IMR-90 (cell line): ENCODE measurements at regions not wholly inside any gene's neighbourhood (a gene's known extent, or its start where the extent isn't known, plus 50 kb on each side); places are given as distances from the start of the nearest gene placed in this dataset.
A peak's percentile ranks its signal among the peaks of the same experiment; 100 is the strongest.
"Not testable (repeated sequence)": the region's sequence is repeated elsewhere in the genome, so short reads cannot be mapped to it uniquely, and the experiment has no call there.

ENCODE experiments used
- ATAC-seq: fragments of 200-7000 bp; cut with Tn5 transposase; 2 replicates; pipeline ENCODE4 v1.9.1; 2020; ENCODE audit warnings: low read depth, mild to moderate bottlenecking, moderate library complexity
- BruUV-seq: library from RNA; stranded (reverse); fragments of 400-500 nt; replicated peaks from 2 replicates; lab custom pipeline; 2021; lab: Mats Ljungman, UMichigan
- CTCF ChIA-PET: fragments of 300-600 bp; formaldehyde crosslinking; extraction: SDS; loops from one replicate; lab custom pipeline; 2021; ENCODE audit warnings: antibody characterized with exemption; lab: Yijun Ruan, JAX
- POLR2A ChIA-PET: fragments of 300-600 bp; sonication (Branson Sonifier 250); formaldehyde crosslinking; loops from one replicate; lab custom pipeline; 2022; ENCODE audit warnings: antibody characterized with exemption; ENCODE audit not compliant: unreplicated experiment; lab: Charles Lee
- DNase-seq: peaks from one replicate; pipeline ENCODE4 v3.0.0; 2013
- H2AFZ ChIP-seq: replicated peaks from 2 replicates; pipeline ENCODE3; 2013; ENCODE audit warnings: low read length, mild to moderate bottlenecking; ENCODE audit not compliant: poor library complexity
- H2AK5ac ChIP-seq: 2 replicates; pipeline ENCODE4 v1.6.1; 2013; ENCODE audit warnings: low read depth, low read length, inconsistent platforms
- H2AK9ac ChIP-seq: replicated peaks from 2 replicates; pipeline ENCODE3; 2013; ENCODE audit warnings: mild to moderate bottlenecking, low read depth, low read length, moderate library complexity; ENCODE audit not compliant: poor library complexity
- H2BK120ac ChIP-seq: 2 replicates; pipeline ENCODE4 v1.6.1; 2013; ENCODE audit warnings: low read depth, low read length, inconsistent platforms
- H2BK15ac ChIP-seq: 3 replicates; pipeline ENCODE4 v1.6.1; 2013; ENCODE audit warnings: low read depth, low read length, inconsistent platforms
- H2BK20ac ChIP-seq: 2 replicates; pipeline ENCODE4 v1.6.1; 2013; ENCODE audit warnings: low read depth, mild to moderate bottlenecking, inconsistent platforms, low read length, moderate library complexity
- H2BK5ac ChIP-seq: 2 replicates; pipeline ENCODE4 v1.6.1; 2013; ENCODE audit warnings: mild to moderate bottlenecking, low read depth, low read length, inconsistent platforms; ENCODE audit not compliant: poor library complexity, severe bottlenecking
- H3K14ac ChIP-seq: replicated peaks from 2 replicates; pipeline ENCODE4 v1.6.1; 2013; ENCODE audit warnings: low read depth, low read length, inconsistent platforms
- H3K18ac ChIP-seq: 2 replicates; pipeline ENCODE4 v1.6.1; 2013; ENCODE audit warnings: low read depth, low read length, control low read depth
- H3K23ac ChIP-seq: 2 replicates; pipeline ENCODE4 v1.6.1; 2013; ENCODE audit warnings: low read depth, low read length, inconsistent platforms
- H3K27ac ChIP-seq: 2 replicates; pipeline ENCODE4 v1.5.1; 2013; ENCODE audit warnings: mild to moderate bottlenecking, control low read depth, low read length; ENCODE audit not compliant: insufficient read depth
- H3K27me3 ChIP-seq: 2 replicates; pipeline ENCODE4 v1.6.1; 2013; ENCODE audit warnings: low read length; ENCODE audit not compliant: control insufficient read depth, insufficient read depth
- H3K36me3 ChIP-seq: 2 replicates; pipeline ENCODE4 v1.6.1; 2013; ENCODE audit warnings: low read length, mixed read lengths; ENCODE audit not compliant: control insufficient read depth, insufficient read depth
- H3K4ac ChIP-seq: 2 replicates; pipeline ENCODE4 v1.6.1; 2013; ENCODE audit warnings: low read depth, low read length, inconsistent platforms
- H3K4me1 ChIP-seq: 2 replicates; pipeline ENCODE4 v1.6.1; 2013; ENCODE audit warnings: low read length, mixed read lengths; ENCODE audit not compliant: control insufficient read depth, insufficient read depth
- H3K4me2 ChIP-seq: 2 replicates; pipeline ENCODE4 v1.6.1; 2013; ENCODE audit warnings: low read depth, mild to moderate bottlenecking, control low read depth, low read length, moderate library complexity
- H3K4me3 ChIP-seq: 2 replicates; pipeline ENCODE4 v1.5.1; 2013; ENCODE audit warnings: low read depth, mild to moderate bottlenecking, control low read depth, low read length, moderate library complexity; ENCODE audit not compliant: insufficient read depth
- H3K56ac ChIP-seq: 2 replicates; pipeline ENCODE4 v1.6.1; 2013; ENCODE audit warnings: low read length, inconsistent platforms; ENCODE audit not compliant: insufficient read depth; ENCODE audit errors: extremely low read depth
- H3K79me1 ChIP-seq, 2 experiments: 2 replicates each; pipeline ENCODE4 v1.6.1; 2013; ENCODE audit warnings: low read length in 2 of 2, inconsistent platforms in 1 of 2, low read depth in 1 of 2
- H3K9ac ChIP-seq: 2 replicates; pipeline ENCODE4 v1.6.1; 2013; ENCODE audit warnings: low read depth, low read length, control low read depth
- H3K9me1 ChIP-seq: 2 replicates; pipeline ENCODE4 v1.6.1; 2013; ENCODE audit warnings: low read length, inconsistent platforms; ENCODE audit not compliant: insufficient read depth
- H3K9me3 ChIP-seq: 2 replicates; pipeline ENCODE4 v1.6.1; 2013; ENCODE audit warnings: low read length; ENCODE audit not compliant: control insufficient read depth, insufficient read depth
- H4K20me1 ChIP-seq: 2 replicates; pipeline ENCODE4 v1.6.1; 2013; ENCODE audit warnings: low read length, inconsistent platforms; ENCODE audit not compliant: insufficient read depth
- H4K5ac ChIP-seq: 2 replicates; pipeline ENCODE4 v1.6.1; 2013; ENCODE audit warnings: mild to moderate bottlenecking, low read depth, low read length, control low read depth
- H4K8ac ChIP-seq, 2 experiments: 2 replicates each; pipeline ENCODE4 v1.6.1; 2013; ENCODE audit warnings: low read depth in 2 of 2, low read length in 2 of 2, control low read depth in 1 of 2, inconsistent platforms in 1 of 2
- H4K91ac ChIP-seq: 2 replicates; pipeline ENCODE4 v1.6.1; 2013; ENCODE audit warnings: low read depth, low read length, inconsistent platforms; ENCODE audit not compliant: insufficient read depth
- CEBPB ChIP-seq: IDR thresholded peaks from 2 replicates; pipeline ENCODE4 v1.6.1; 2012; ENCODE audit warnings: low read depth, low read length, improper control_type of control experiment
- CHD1 ChIP-seq: IDR thresholded peaks from 2 replicates; pipeline ENCODE4 v1.6.1; 2012; ENCODE audit warnings: low read depth, low read length, improper control_type of control experiment
- FOS ChIP-seq: fragments of 150-350 bp; IDR thresholded peaks from 2 replicates; pipeline ENCODE4 v1.6.1; 2016; ENCODE audit warnings: low read depth, low read length
- MXI1 ChIP-seq: IDR thresholded peaks from 2 replicates; pipeline ENCODE4 v1.6.1; 2012; ENCODE audit warnings: low read depth, mild to moderate bottlenecking, low read length, moderate library complexity, borderline replicate concordance
- SMC3 ChIP-seq: fragments of 150-350 bp; IDR thresholded peaks from 2 replicates; pipeline ENCODE4 v1.6.1; 2016; ENCODE audit warnings: low read depth, mild to moderate bottlenecking, antibody characterized with exemption, low read length, moderate library complexity
- WGBS, 2 experiments: methylation state at CpG; one replicate each; pipeline versions ENCODE4 v1.1.5 to v1.1.7; 2013; ENCODE audit warnings: missing lambda C conversion rate in 2 of 2; ENCODE audit not compliant: insufficient read length in 1 of 2; ENCODE audit errors: extremely low coverage in 2 of 2; 5-methylcytosine and 5-hydroxymethylcytosine counted together
- dilution Hi-C: fragments of 300-500 bp; cut with HindIII; formaldehyde crosslinking; loops from one replicate; pipeline ENCODE4 v1.14.3; 2018; ENCODE audit warnings: low sequenced_read_pairs; ENCODE audit not compliant: unreplicated experiment
- in situ Hi-C: fragments of 300-500 bp; cut with MboI; formaldehyde crosslinking; loops from 3 replicates; pipeline ENCODE4 v1.14.3; 2019; ENCODE audit warnings: low sequenced_read_pairs, inconsistent platforms, mixed read lengths
- intact Hi-C: fragments of 100-400 bp; cut with micrococcal nuclease; formaldehyde crosslinking; loops from 2 replicates; pipeline ENCODE4 v1.10.0; 2022
- TF ChIP-seq, protein P1 (sequence below): fragments of 150-350 bp; IDR thresholded peaks from 2 replicates; pipeline ENCODE4 v1.6.1; 2017; ENCODE audit warnings: mild to moderate bottlenecking, antibody characterized with exemption, low read length, low read depth

DNA sequence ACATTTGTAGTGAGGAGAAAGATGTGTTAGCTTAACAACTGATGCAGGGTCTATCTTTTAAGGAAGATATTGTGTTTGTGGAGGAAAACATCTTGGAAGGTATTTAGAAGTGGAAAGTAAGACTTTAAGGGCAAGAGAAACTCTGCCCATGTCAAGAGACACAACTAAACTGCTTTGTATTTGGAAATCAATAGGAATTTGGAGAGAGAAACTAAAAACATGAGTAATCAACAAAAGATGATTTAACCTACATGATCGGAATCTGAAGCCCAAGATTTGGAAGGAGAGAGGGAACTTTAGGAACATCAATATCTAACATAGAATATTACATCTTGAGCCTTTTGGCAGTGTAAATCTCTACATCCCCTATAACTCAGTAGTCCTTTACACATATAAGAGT, 184.2 kb upstream of the COL3A1 start:
- Histone ChIP-seq H3K9ac (no peak overlapping the region), H3K23ac (no peak overlapping the region; the same call in 1 of the 2 replicates), H2AK9ac (no peak overlapping the region), H2BK5ac (no peak overlapping the region), H3K4me1 (peaks cover 8% of the 10 kb centered on the region), H3K36me3 (no peaks in the 10 kb centered on the region), H3K27me3 (no peaks in the 10 kb centered on the region), H3K9me1 (no peaks in the 10 kb centered on the region), H2BK120ac (peak overlapping the region; percentile 57; the same call in 1 of the 2 replicates), H3K4ac (peak overlapping the region; percentile 25; the same call in 1 of the 2 replicates), H3K18ac (peak overlapping the region; percentile 33; the same call in 1 of the 2 replicates), H4K20me1 (no peaks in the 10 kb centered on the region), H4K8ac (no peak overlapping the region; a peak in 1 of 4 replicates), H2BK15ac (no peak overlapping the region), H3K27ac (no peak overlapping the region), H3K9me3 (no peaks in the 10 kb centered on the region), H3K56ac (no peak overlapping the region), H2AK5ac (peak overlapping the region; percentile 33; the same call in 1 of the 2 replicates), H2BK20ac (peak overlapping the region; percentile 74; the same call in 1 of the 2 replicates), H4K5ac (peak overlapping the region; percentile 25; the same call in 1 of the 2 replicates), H3K79me1 (no peaks in the 10 kb centered on the region), H4K91ac (peak overlapping the region; percentile 31; the same call in 1 of the 2 replicates), H3K4me2 (no peak overlapping the region), H2AFZ (no peak overlapping the region), H3K4me3 (no peak overlapping the region), H3K14ac (peak overlapping the region; percentile 14; the same call in 1 of the 2 replicates)
- ATAC-seq (no peak), DNase-seq (no peak)
- CTCF ChIA-PET: interaction anchor here (0.6 kb wide), 1 partner anchor 50 kb away, joined by 4 read pairs; no protein-coding TSS in a partner anchor
- dilution Hi-C loops: no loop called here
- intact Hi-C loops: loop anchor here (2.0 kb wide), 1 partner anchor 265 kb away; no protein-coding TSS in a partner anchor
- in situ Hi-C loops: loop anchor here (10.0 kb wide), 1 partner anchor 185 kb away; the partner anchor contains the start of gene COL3A1
- BruUV-seq: no TSS peak
- POLR2A ChIA-PET: no interaction called here
- WGBS, 2 experiments: no CpG with 5 or more reads among the region's 1 CpG
- TF ChIP-seq MXI1: no peak
- TF ChIP-seq SMC3: no peak
- TF ChIP-seq CEBPB: no peak
- no peak for TF ChIP-seq CHD1
- no peak for TF ChIP-seq FOS
- TF ChIP-seq, protein P1, sequence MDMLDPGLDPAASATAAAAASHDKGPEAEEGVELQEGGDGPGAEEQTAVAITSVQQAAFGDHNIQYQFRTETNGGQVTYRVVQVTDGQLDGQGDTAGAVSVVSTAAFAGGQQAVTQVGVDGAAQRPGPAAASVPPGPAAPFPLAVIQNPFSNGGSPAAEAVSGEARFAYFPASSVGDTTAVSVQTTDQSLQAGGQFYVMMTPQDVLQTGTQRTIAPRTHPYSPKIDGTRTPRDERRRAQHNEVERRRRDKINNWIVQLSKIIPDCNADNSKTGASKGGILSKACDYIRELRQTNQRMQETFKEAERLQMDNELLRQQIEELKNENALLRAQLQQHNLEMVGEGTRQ: no peak

DNA sequence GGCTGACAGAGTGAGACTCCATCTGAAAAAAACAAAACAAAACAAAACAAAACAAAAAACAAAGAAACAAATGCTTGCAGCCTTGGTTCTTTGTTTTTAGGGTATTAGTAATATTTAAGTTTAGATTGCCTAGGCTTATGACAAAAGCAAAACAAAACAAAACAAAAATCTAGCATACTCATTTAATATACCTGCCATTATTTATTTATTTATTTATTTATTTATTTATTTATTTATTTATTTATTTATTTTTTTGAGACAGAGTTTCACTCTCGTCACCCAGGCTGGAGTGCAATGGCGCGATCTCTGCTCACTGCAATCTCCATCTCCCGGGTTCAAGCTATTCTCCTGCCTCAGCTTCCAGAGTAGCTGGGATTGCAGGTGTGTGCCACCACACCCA, 179.7 kb upstream of the COL3A1 start:
- H3K14ac ChIP-seq, H3K23ac ChIP-seq, intact Hi-C loops, H2BK15ac ChIP-seq, H4K20me1 ChIP-seq, POLR2A ChIA-PET, H2AK9ac ChIP-seq, H2AFZ ChIP-seq, H3K18ac ChIP-seq, H3K27me3 ChIP-seq, in situ Hi-C loops, H3K27ac ChIP-seq, H3K4ac ChIP-seq, H4K91ac ChIP-seq, H3K9me1 ChIP-seq, H3K4me3 ChIP-seq, H2BK120ac ChIP-seq, DNase-seq, H3K4me1 ChIP-seq, H3K4me2 ChIP-seq, dilution Hi-C loops, H3K9ac ChIP-seq, ATAC-seq, BruUV-seq, H3K56ac ChIP-seq, H4K8ac ChIP-seq, H2BK5ac ChIP-seq, H2BK20ac ChIP-seq, H3K79me1 ChIP-seq, H2AK5ac ChIP-seq, H3K9me3 ChIP-seq, H3K36me3 ChIP-seq, CTCF ChIA-PET, H4K5ac ChIP-seq: not testable (repeated sequence)
- no CpG with 5 or more reads among the region's 4 CpGs for WGBS, 2 experiments
